ENCODE measurements at regions not wholly inside any gene's neighbourhood (a gene's known extent, or its start where the extent isn't known, plus 50 kb on each side); places are given as distances from the start of the nearest gene placed in this dataset.

DNA sequence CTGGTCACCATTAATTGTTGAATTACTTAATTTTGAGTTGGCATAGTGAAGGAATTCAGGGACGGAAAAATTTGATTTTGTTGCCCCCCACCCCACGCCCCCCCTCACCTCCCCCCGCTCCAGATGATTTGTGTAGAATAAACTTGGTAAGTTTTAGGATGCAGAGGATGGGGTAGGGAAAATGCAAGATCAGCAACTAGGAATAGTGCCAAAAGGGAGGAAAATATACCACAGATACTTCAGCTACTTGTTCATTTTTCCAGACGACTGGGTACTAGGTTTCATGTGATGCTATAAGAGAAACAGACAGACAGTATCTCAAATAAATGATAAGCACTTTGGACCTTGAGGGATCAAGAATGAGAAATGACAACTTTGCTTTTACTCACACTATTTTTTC lies 862.2 kb upstream of the SEMA6A start:
- POLR2A ChIA-PET = no interaction called here
- CTCF ChIA-PET = no interaction called here
- DNase-seq (ENCODE audit: extremely low spot score) = no peak
- TF ChIP-seq FOXA1 (IDR thresholded peaks at IDR 0.05) (no peak), TARDBP (IDR thresholded peaks at IDR 0.05) (no peak), L3MBTL2 (conservative IDR thresholded peaks at IDR 0.05) (no peak), LEF1 (IDR thresholded peaks at IDR 0.05; ENCODE audit: borderline replicate concordance) (no peak), NFRKB (IDR thresholded peaks at IDR 0.05) (no peak), ELF4 (IDR thresholded peaks at IDR 0.05) (no peak), CTBP1 (IDR thresholded peaks at IDR 0.05; ENCODE audit: borderline replicate concordance) (no peak), HDGF (IDR thresholded peaks at IDR 0.05; ENCODE audit: borderline replicate concordance) (no peak), SUZ12 (IDR thresholded peaks at IDR 0.05) (no peak)
- TF ChIP-seq, protein P1, sequence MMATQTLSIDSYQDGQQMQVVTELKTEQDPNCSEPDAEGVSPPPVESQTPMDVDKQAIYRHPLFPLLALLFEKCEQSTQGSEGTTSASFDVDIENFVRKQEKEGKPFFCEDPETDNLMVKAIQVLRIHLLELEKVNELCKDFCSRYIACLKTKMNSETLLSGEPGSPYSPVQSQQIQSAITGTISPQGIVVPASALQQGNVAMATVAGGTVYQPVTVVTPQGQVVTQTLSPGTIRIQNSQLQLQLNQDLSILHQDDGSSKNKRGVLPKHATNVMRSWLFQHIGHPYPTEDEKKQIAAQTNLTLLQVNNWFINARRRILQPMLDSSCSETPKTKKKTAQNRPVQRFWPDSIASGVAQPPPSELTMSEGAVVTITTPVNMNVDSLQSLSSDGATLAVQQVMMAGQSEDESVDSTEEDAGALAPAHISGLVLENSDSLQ (IDR thresholded peaks at IDR 0.05) = no peak

DNA sequence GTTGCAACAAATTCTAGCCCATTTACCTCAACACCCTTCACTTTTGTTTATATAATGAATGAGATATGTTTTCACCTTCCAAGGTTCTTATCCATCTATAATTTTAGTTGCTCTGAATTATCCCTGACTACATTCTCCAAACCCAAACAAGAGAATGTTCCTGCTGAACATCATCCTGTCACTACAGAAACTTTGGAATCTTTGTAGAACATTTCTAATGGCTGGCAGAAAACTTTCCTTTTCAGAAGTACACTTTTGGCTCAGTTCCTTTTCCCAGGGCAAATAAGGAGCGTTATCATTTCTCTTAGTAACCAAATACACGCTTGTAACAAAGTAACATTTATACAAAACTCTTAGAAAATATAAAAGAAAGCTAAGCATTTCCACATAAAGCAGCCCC lies 860.6 kb upstream of the SEMA6A start:
- TF ChIP-seq, protein P1 (IDR thresholded peaks at IDR 0.05) = no peak
- TF ChIP-seq LEF1 (IDR thresholded peaks at IDR 0.05; ENCODE audit: borderline replicate concordance) (no peak), NFRKB (IDR thresholded peaks at IDR 0.05) (no peak), CTBP1 (IDR thresholded peaks at IDR 0.05; ENCODE audit: borderline replicate concordance) (no peak), SP1 (IDR thresholded peaks at IDR 0.05) (no peak), ELF4 (IDR thresholded peaks at IDR 0.05) (no peak), L3MBTL2 (conservative IDR thresholded peaks at IDR 0.05) (no peak), ZNF384 (IDR thresholded peaks at IDR 0.05) (no peak), FOXK2 (IDR thresholded peaks at IDR 0.05) (no peak), BHLHE40 (IDR thresholded peaks at IDR 0.05; ENCODE audit: borderline replicate concordance) (no peak), ARNT (IDR thresholded peaks at IDR 0.05) (no peak), HDGF (IDR thresholded peaks at IDR 0.05; ENCODE audit: borderline replicate concordance) (no peak), FOXA1 (IDR thresholded peaks at IDR 0.05) (no peak), TARDBP (IDR thresholded peaks at IDR 0.05) (no peak)

GRCh38 chr5:117434254-117434653 lies 859.6 kb upstream of the SEMA6A start:
- ChIA-PET POLR2A (no interaction called here), CTCF (interaction anchor here (0.9 kb wide), 1 partner anchor 11 kb away, joined by 3 read pairs; no protein-coding TSS in a partner anchor)
- no peak for DNase-seq (ENCODE audit: extremely low spot score)
- TF ChIP-seq FOXA1 (IDR thresholded peaks at IDR 0.05) (no peak), NFRKB (IDR thresholded peaks at IDR 0.05) (no peak), SP1 (IDR thresholded peaks at IDR 0.05) (no peak), ARNT (IDR thresholded peaks at IDR 0.05) (no peak), FOXM1 (IDR thresholded peaks at IDR 0.05; ENCODE audit: borderline replicate concordance) (no peak), BHLHE40 (IDR thresholded peaks at IDR 0.05; ENCODE audit: borderline replicate concordance) (no peak), ZNF384 (IDR thresholded peaks at IDR 0.05) (no peak), L3MBTL2 (conservative IDR thresholded peaks at IDR 0.05) (no peak), SUZ12 (IDR thresholded peaks at IDR 0.05) (no peak), HDGF (IDR thresholded peaks at IDR 0.05; ENCODE audit: borderline replicate concordance) (no peak), TARDBP (IDR thresholded peaks at IDR 0.05) (no peak), CTBP1 (IDR thresholded peaks at IDR 0.05; ENCODE audit: borderline replicate concordance) (no peak), ELF4 (IDR thresholded peaks at IDR 0.05) (no peak), FOXK2 (IDR thresholded peaks at IDR 0.05) (no peak), LEF1 (IDR thresholded peaks at IDR 0.05; ENCODE audit: borderline replicate concordance) (no peak)
- TF ChIP-seq, protein P1 (IDR thresholded peaks at IDR 0.05) = no peak

More for the DNA sequence above, 860.6 kb upstream of the SEMA6A start:
- DNase-seq (ENCODE audit: extremely low spot score) = no peak
- ChIA-PET CTCF (no interaction called here), POLR2A (no interaction called here)

DNA sequence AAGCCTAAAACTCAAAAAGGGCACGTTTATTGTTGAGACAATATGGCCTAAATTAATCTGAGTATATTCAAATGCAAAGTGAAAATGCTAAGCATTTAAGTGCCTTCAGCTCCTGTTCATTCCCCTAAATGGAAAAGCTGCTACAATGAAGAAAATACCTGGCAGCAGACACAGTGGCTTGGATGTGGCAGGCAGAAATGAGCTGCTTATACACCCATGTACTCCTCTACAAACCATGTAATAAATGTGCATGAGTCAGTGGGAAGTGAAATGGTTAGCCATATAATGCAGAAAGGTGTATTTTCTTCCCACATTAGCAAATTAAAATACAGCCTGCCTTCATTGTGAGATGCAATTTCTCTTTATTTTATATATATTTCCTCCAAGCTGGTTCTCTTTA lies 859.2 kb upstream of the SEMA6A start:
- POLR2A ChIA-PET = no interaction called here
- CTCF ChIA-PET = interaction anchor here (0.9 kb wide), 1 partner anchor 10 kb away, joined by 3 read pairs; no protein-coding TSS in a partner anchor
- DNase-seq (ENCODE audit: extremely low spot score) = no peak
- TF ChIP-seq LEF1 (IDR thresholded peaks at IDR 0.05; ENCODE audit: borderline replicate concordance) (no peak), SUZ12 (IDR thresholded peaks at IDR 0.05) (no peak), TARDBP (IDR thresholded peaks at IDR 0.05) (no peak), HDGF (IDR thresholded peaks at IDR 0.05; ENCODE audit: borderline replicate concordance) (no peak), ELF4 (IDR thresholded peaks at IDR 0.05) (no peak), FOXM1 (IDR thresholded peaks at IDR 0.05; ENCODE audit: borderline replicate concordance) (no peak), ZNF384 (IDR thresholded peaks at IDR 0.05) (no peak), CTBP1 (IDR thresholded peaks at IDR 0.05; ENCODE audit: borderline replicate concordance) (no peak), BHLHE40 (IDR thresholded peaks at IDR 0.05; ENCODE audit: borderline replicate concordance) (no peak), L3MBTL2 (conservative IDR thresholded peaks at IDR 0.05) (no peak)

GRCh38 chr5:117431091-117431490 lies 856.5 kb upstream of the SEMA6A start:
- TF ChIP-seq CTBP1 (IDR thresholded peaks at IDR 0.05; ENCODE audit: borderline replicate concordance) (no peak), HDGF (IDR thresholded peaks at IDR 0.05; ENCODE audit: borderline replicate concordance) (no peak), TARDBP (IDR thresholded peaks at IDR 0.05) (no peak), SUZ12 (IDR thresholded peaks at IDR 0.05) (no peak), BHLHE40 (IDR thresholded peaks at IDR 0.05; ENCODE audit: borderline replicate concordance) (no peak), LEF1 (IDR thresholded peaks at IDR 0.05; ENCODE audit: borderline replicate concordance) (no peak), NFRKB (IDR thresholded peaks at IDR 0.05) (no peak), L3MBTL2 (conservative IDR thresholded peaks at IDR 0.05) (no peak)
- TF ChIP-seq, protein P1 (IDR thresholded peaks at IDR 0.05) = no peak
- CTCF ChIA-PET = no interaction called here

DNA sequence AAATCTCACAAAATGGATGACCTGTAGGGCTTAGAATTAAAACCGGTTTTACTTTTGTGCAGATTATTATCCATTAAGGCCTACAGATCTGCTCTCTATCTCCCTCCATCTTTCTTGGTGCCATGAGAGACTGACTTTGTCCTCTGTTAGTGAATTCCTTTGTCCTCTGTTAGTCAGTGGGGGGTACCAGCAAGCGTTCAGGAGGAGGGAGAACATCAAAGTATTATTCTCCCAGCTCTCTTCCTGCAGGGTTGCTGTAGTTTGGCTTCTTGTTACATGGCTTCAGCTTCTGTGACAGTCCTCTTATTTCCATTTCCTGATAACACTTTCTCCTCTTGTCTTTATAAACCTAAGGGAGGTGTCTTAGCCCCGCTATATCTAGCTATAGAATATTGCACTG lies 850.5 kb upstream of the SEMA6A start:
- CTCF ChIA-PET = no interaction called here
- no peak for TF ChIP-seq ZNF384 (IDR thresholded peaks at IDR 0.05)
- no peak for TF ChIP-seq FOXM1 (IDR thresholded peaks at IDR 0.05; ENCODE audit: borderline replicate concordance)
- TF ChIP-seq ARNT (IDR thresholded peaks at IDR 0.05) = no peak
- TF ChIP-seq FOXA1 (IDR thresholded peaks at IDR 0.05) = no peak
- no peak for TF ChIP-seq ELF4 (IDR thresholded peaks at IDR 0.05)
- TF ChIP-seq TARDBP (IDR thresholded peaks at IDR 0.05) = no peak
- no peak for TF ChIP-seq SUZ12 (IDR thresholded peaks at IDR 0.05)
- TF ChIP-seq BHLHE40 (IDR thresholded peaks at IDR 0.05; ENCODE audit: borderline replicate concordance) = no peak
- TF ChIP-seq FOXK2 (IDR thresholded peaks at IDR 0.05) = no peak
- no peak for TF ChIP-seq SP1 (IDR thresholded peaks at IDR 0.05)

More at GRCh38 chr5:117431091-117431490, 856.5 kb upstream of the SEMA6A start:
- no peak for DNase-seq (ENCODE audit: extremely low spot score)
- POLR2A ChIA-PET = no interaction called here

More for the DNA sequence above, 850.5 kb upstream of the SEMA6A start:
- no peak for DNase-seq (ENCODE audit: extremely low spot score)
- POLR2A ChIA-PET = no interaction called here

Measured in HEK293T (cell line).